Brain microvascular endothelial cell (primary cell): ENCODE measurements at regions not wholly inside any gene's neighbourhood (a gene's known extent, or its start where the extent isn't known, plus 50 kb on each side); places are given as distances from the start of the nearest gene placed in this dataset.

ENCODE experiments used
- DNase-seq: peaks from one replicate; pipeline ENCODE4 v3.0.0-alpha.2; 2020
- H3K27ac ChIP-seq: fragments of 250-450 bp; sonication (Bioruptor Pico); 2 replicates; pipeline ENCODE4 v1.5.1; 2020; ENCODE audit warnings: mild to moderate bottlenecking, moderate library complexity
- H3K27me3 ChIP-seq: fragments of 250-450 bp; sonication (Bioruptor Pico); replicated peaks from 2 replicates; pipeline ENCODE4 v1.5.1; 2020; ENCODE audit warnings: mild to moderate bottlenecking
- H3K36me3 ChIP-seq: fragments of 250-450 bp; sonication (Bioruptor Pico); replicated peaks from 2 replicates; pipeline ENCODE4 v1.5.1; 2020; ENCODE audit warnings: mild to moderate bottlenecking
- H3K4me3 ChIP-seq: 2 replicates; pipeline ENCODE4 v1.5.1; 2011; ENCODE audit warnings: low read depth, mild to moderate bottlenecking, control low read depth, low read length, moderate library complexity
- in situ Hi-C: cut with HindIII; loops from 2 replicates; pipeline ENCODE4 v1.10.0; 2017; ENCODE audit warnings: low sequenced_read_pairs, low pct_ligation_motif_present
- TF ChIP-seq, protein P1 (sequence below): IDR thresholded peaks from 2 replicates; pipeline ENCODE4 v1.5.1; 2011; ENCODE audit warnings: low read depth, mild to moderate bottlenecking, moderate library complexity, low read length, control low read depth, inconsistent platforms; ENCODE audit errors: missing control alignments

DNA sequence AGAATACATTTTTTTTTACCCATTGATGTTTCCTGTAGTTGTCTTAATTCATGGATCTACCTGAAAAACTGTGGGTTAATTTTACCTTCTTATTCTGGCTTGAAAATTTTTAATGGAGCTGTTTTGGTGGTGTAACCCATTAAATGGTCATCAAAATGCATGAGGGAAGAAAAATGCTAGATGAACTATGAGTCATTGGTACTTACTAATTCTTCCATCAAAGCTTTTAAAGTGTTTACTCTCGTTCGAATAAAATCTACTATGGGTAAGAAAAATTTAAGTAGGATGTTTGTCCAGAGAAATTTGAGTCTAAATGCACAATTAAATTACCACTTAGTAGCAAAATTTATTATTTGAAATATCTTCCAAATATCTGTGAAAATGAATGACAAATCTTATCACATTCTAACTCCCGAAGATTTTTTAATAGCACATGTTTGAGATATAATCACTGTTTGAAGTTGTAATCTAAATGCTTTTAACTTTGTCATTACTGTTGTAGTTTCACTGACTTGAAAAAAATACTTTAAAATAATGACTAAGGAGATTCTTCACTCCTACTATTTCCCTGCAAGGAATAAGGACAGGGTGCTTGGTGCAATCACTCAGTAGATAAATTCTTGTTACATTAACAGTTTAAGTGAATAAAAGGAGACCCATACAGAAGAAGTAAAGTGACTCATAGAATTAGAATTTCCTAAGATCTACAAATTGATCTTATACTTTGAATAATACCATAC is 437.7 kb downstream of the IRS2 start:
- no peak for DNase-seq
- in situ Hi-C loops = no loop called here
- Histone ChIP-seq H3K36me3 (no peaks in the 10 kb centered on the region), H3K27ac (peak overlapping the region; percentile 33), H3K27me3 (no peaks in the 10 kb centered on the region), H3K4me3 (no peak overlapping the region)
- TF ChIP-seq, protein P1, sequence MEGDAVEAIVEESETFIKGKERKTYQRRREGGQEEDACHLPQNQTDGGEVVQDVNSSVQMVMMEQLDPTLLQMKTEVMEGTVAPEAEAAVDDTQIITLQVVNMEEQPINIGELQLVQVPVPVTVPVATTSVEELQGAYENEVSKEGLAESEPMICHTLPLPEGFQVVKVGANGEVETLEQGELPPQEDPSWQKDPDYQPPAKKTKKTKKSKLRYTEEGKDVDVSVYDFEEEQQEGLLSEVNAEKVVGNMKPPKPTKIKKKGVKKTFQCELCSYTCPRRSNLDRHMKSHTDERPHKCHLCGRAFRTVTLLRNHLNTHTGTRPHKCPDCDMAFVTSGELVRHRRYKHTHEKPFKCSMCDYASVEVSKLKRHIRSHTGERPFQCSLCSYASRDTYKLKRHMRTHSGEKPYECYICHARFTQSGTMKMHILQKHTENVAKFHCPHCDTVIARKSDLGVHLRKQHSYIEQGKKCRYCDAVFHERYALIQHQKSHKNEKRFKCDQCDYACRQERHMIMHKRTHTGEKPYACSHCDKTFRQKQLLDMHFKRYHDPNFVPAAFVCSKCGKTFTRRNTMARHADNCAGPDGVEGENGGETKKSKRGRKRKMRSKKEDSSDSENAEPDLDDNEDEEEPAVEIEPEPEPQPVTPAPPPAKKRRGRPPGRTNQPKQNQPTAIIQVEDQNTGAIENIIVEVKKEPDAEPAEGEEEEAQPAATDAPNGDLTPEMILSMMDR = no peak

DNA sequence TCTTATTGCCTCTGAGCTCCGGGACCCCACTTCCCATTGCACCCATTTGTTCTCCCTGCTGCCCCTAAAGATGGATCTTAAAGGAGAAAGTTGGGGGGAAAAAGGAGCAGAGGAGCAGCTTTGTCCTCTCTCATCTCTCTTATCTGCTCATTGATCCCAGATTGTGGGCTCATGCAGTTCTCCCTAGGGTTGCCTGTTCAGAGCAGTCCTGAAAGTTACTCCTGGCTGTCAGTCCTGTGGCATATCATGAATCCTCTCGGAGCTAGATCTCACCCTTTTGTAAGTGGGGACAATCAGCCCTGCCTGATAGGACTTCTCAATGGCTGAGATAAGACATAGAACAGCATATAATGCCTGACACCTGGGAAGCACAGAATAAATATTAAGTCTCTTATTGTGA is 440.3 kb downstream of the IRS2 start:
- TF ChIP-seq, protein P1 = no peak
- H3K4me3 ChIP-seq = no peak overlapping the region
- no peaks in the 10 kb centered on the region for H3K27me3 ChIP-seq
- H3K27ac ChIP-seq = no peak overlapping the region
- in situ Hi-C loops = no loop called here
- H3K36me3 ChIP-seq = no peaks in the 10 kb centered on the region
- no peak for DNase-seq

DNA sequence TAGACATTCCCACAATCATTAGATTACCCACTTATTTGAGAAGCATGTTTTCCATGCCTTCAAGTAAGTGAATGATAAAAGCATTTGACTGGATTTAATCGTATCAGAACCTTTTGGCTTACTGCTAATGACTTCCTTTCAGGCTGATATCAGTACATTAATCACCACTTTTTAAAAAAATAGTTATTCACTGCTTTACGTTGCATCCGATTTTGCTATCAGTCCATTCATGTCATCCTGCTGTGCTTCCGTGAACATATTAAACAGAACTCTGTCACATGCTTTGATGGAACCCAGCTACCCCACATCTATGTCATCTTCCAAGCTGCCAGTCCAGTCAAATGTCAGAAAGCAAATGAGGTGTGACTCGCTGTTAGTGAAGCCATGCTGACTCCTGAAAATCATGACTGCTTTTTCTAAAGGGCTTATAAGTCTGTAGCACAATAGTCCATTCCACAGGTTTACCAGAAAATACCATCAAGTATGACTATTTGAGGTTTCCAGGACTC is 440.9 kb downstream of the IRS2 start:
- no peak overlapping the region for H3K4me3 ChIP-seq
- DNase-seq = peak; percentile 65
- TF ChIP-seq, protein P1 = no peak

DNA sequence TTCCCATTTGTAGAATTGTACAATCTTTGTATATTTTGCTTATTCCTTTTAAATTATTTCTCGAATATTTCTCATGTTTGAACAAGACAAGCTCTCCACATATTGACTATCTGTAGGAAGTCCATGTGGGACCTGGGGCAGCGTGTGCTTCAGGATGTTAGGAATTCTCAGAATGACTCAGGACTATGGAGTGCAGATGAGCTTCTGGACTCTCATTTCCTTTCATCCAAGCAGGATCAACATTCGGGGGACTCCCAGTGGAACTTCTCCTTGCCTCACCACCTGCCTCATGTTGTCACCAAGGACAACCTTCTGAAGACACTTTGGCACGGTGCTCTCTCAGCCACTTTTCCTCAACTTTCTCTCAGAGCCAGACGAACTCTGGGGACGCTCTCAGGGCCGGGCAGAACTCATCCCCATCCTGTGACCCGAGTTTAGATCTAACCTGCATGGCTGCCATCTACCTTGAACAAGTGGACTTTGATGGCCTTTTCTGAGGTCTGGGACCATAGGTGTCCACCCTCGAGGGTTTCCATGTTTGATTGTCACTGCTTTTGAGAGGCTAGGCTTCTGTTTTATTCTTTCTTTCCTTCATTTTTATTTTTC is 441.7 kb downstream of the IRS2 start:
- H3K4me3 ChIP-seq = no peak overlapping the region
- TF ChIP-seq, protein P1 = no peak
- no peaks in the 10 kb centered on the region for H3K27me3 ChIP-seq
- H3K27ac ChIP-seq = peak overlapping the region; percentile 49
- no peaks in the 10 kb centered on the region for H3K36me3 ChIP-seq
- in situ Hi-C loops = no loop called here
- peak; percentile 50 for DNase-seq

More for the DNA sequence above, 440.9 kb downstream of the IRS2 start:
- H3K27ac ChIP-seq = peak overlapping the region; percentile 49
- no peaks in the 10 kb centered on the region for H3K27me3 ChIP-seq
- in situ Hi-C loops = no loop called here
- no peaks in the 10 kb centered on the region for H3K36me3 ChIP-seq

DNA sequence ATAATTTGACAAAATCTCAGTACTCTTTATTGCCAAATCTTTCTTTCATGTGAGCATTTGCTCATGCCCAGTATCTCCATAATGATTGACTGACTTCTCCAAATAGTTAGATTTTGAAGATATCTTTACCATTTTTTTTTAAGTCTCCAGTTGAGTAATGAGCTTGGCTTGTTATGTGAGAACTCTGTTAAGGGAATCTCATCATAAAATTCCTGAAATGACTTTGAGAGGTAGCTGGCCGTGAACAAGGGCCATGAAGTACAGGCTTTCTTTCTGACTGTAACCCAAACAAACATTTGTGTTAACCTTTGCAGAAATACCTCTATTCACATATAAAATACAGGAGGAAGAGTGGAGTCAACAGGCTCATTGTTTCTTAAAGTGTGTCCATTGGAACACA is 449.7 kb downstream of the IRS2 start:
- Histone ChIP-seq H3K27me3 (no peaks in the 10 kb centered on the region), H3K4me3 (no peak overlapping the region), H3K36me3 (no peaks in the 10 kb centered on the region), H3K27ac (peak overlapping the region; percentile 58)
- in situ Hi-C loops = no loop called here
- DNase-seq = peak; percentile 80
- TF ChIP-seq, protein P1 = no peak
